Immature natural killer cell (primary cell): ENCODE measurements at regions not wholly inside any gene's neighbourhood (a gene's known extent, or its start where the extent isn't known, plus 50 kb on each side); places are given as distances from the start of the nearest gene placed in this dataset.
"Not testable (repeated sequence)": the region's sequence is repeated elsewhere in the genome, so short reads cannot be mapped to it uniquely, and the experiment has no call there.

Experiments
- DNase-seq, 3 donors: peaks; one replicate each; pipeline ENCODE4 v3.0.0; 2022; ENCODE audit warnings: mixed read lengths in 1 of 3
- H3K27ac Mint-ChIP-seq, 6 donors: one replicate each; pipeline ENCODE4 v1.8.0; 2020; ENCODE audit warnings: mixed read lengths in 6 of 6, mild to moderate bottlenecking in 5 of 6, inconsistent platforms in 4 of 6, moderate library complexity in 3 of 6
- H3K27me3 Mint-ChIP-seq, 3 donors: one replicate each; pipeline ENCODE4 v1.8.0; 2020 to 2021; ENCODE audit warnings: low read depth in 3 of 3, mild to moderate bottlenecking in 3 of 3, mixed read lengths in 3 of 3, moderate library complexity in 3 of 3, inconsistent platforms in 1 of 3
- H3K36me3 Mint-ChIP-seq, 3 donors: one replicate each; pipeline ENCODE4 v1.8.0; 2020; ENCODE audit warnings: mixed read lengths in 3 of 3, inconsistent platforms in 2 of 3, mild to moderate bottlenecking in 2 of 3
- H3K4me1 Mint-ChIP-seq, 2 donors: one replicate each; pipeline ENCODE4 v1.8.0; 2020; ENCODE audit warnings: inconsistent platforms in 2 of 2, mild to moderate bottlenecking in 2 of 2, mixed read lengths in 2 of 2, moderate library complexity in 1 of 2
- H3K4me3 Mint-ChIP-seq, 5 donors: one replicate each; pipeline ENCODE4 v1.8.0; 2020; ENCODE audit warnings: mild to moderate bottlenecking in 5 of 5, mixed read lengths in 5 of 5, inconsistent platforms in 3 of 5, moderate library complexity in 3 of 5
- H3K9me3 Mint-ChIP-seq, 6 donors: one replicate each; pipeline ENCODE4 v1.8.0; 2020; ENCODE audit warnings: mild to moderate bottlenecking in 6 of 6, mixed read lengths in 6 of 6, inconsistent platforms in 4 of 6, moderate library complexity in 3 of 6

GRCh38 chr5:117533051-117533670 lies 958.5 kb upstream of the SEMA6A start:
- H3K4me1 Mint-ChIP-seq, H3K4me3 Mint-ChIP-seq, DNase-seq, H3K36me3 Mint-ChIP-seq, H3K27me3 Mint-ChIP-seq, H3K27ac Mint-ChIP-seq: not testable (repeated sequence)
- H3K9me3 Mint-ChIP-seq: peaks cover 10 to 33% (median 17%) of the 10 kb centered on the region in 6 donors

GRCh38 chr5:117519957-117520500 lies 945.4 kb upstream of the SEMA6A start:
- peaks cover 6 to 53% (median 25%) of the 10 kb centered on the region in 6 donors for H3K9me3 Mint-ChIP-seq
- H3K27ac Mint-ChIP-seq: no peak overlapping the region
- no peak overlapping the region for H3K4me3 Mint-ChIP-seq
- H3K27me3 Mint-ChIP-seq: peaks cover 0 to 4% (median 1%) of the 10 kb centered on the region in 3 donors
- no peak for DNase-seq
- no peaks in the 10 kb centered on the region for H3K4me1 Mint-ChIP-seq
- no peaks in the 10 kb centered on the region for H3K36me3 Mint-ChIP-seq

GRCh38 chr5:117504305-117504704 lies 929.7 kb upstream of the SEMA6A start:
- Mint-ChIP-seq H3K27ac (no peak overlapping the region), H3K9me3 (peaks cover 7 to 37% (median 17%) of the 10 kb centered on the region in 6 donors), H3K27me3 (no peaks in the 10 kb centered on the region), H3K36me3 (no peaks in the 10 kb centered on the region), H3K4me3 (no peak overlapping the region), H3K4me1 (no peaks in the 10 kb centered on the region)
- DNase-seq: no peak

- Mint-ChIP-seq H3K27ac (no peak overlapping the region), H3K4me3 (no peak overlapping the region), H3K9me3 (peaks cover 3 to 33% (median 22%) of the 10 kb centered on the region in 6 donors), H3K36me3 (no peaks in the 10 kb centered on the region), H3K4me1 (no peaks in the 10 kb centered on the region), H3K27me3 (peaks cover 0 to 2% (median 0%) of the 10 kb centered on the region in 3 donors)
- no peak for DNase-seq
These were observed 923.0 kb upstream of the SEMA6A start for GRCh38 chr5:117497601-117498000.

- DNase-seq: no peak
- peaks cover 3 to 30% (median 20%) of the 10 kb centered on the region in 6 donors for H3K9me3 Mint-ChIP-seq
- H3K4me3 Mint-ChIP-seq: no peak overlapping the region
- H3K27ac Mint-ChIP-seq: no peak overlapping the region
- H3K4me1 Mint-ChIP-seq: no peaks in the 10 kb centered on the region
- no peaks in the 10 kb centered on the region for H3K36me3 Mint-ChIP-seq
- H3K27me3 Mint-ChIP-seq: peaks cover 0 to 2% (median 0%) of the 10 kb centered on the region in 3 donors
These were observed 922.2 kb upstream of the SEMA6A start for GRCh38 chr5:117496801-117497200.

GRCh38 chr5:117494188-117494587 lies 919.6 kb upstream of the SEMA6A start:
- peaks cover 0 to 23% (median 12%) of the 10 kb centered on the region in 6 donors for H3K9me3 Mint-ChIP-seq
- no peaks in the 10 kb centered on the region for H3K4me1 Mint-ChIP-seq
- H3K27me3 Mint-ChIP-seq: peaks cover 0 to 2% (median 0%) of the 10 kb centered on the region in 3 donors
- DNase-seq: no peak
- H3K36me3 Mint-ChIP-seq: peaks cover 0 to under 1% (median 0%) of the 10 kb centered on the region in 3 donors
- H3K4me3 Mint-ChIP-seq: no peak overlapping the region
- no peak overlapping the region for H3K27ac Mint-ChIP-seq

GRCh38 chr5:117488976-117489500 lies 914.4 kb upstream of the SEMA6A start:
- Mint-ChIP-seq H3K27ac (no peak overlapping the region), H3K27me3 (no peaks in the 10 kb centered on the region), H3K9me3 (peaks cover 5 to 23% (median 16%) of the 10 kb centered on the region in 6 donors), H3K4me3 (no peak overlapping the region), H3K4me1 (no peaks in the 10 kb centered on the region), H3K36me3 (peaks cover 0 to 3% (median 0%) of the 10 kb centered on the region in 3 donors)
- DNase-seq: no peak

GRCh38 chr5:117487556-117487955 lies 912.9 kb upstream of the SEMA6A start:
- H3K36me3 Mint-ChIP-seq: peaks cover 0 to 3% (median 0%) of the 10 kb centered on the region in 3 donors
- H3K4me1 Mint-ChIP-seq: no peaks in the 10 kb centered on the region
- no peak overlapping the region for H3K4me3 Mint-ChIP-seq
- DNase-seq: no peak
- peaks cover 5 to 31% (median 14%) of the 10 kb centered on the region in 6 donors for H3K9me3 Mint-ChIP-seq
- H3K27me3 Mint-ChIP-seq: peaks cover 0 to 2% (median 0%) of the 10 kb centered on the region in 3 donors
- no peak overlapping the region for H3K27ac Mint-ChIP-seq

- H3K27me3 Mint-ChIP-seq: peaks cover 0 to 3% (median 0%) of the 10 kb centered on the region in 3 donors
- H3K4me3 Mint-ChIP-seq: no peak overlapping the region
These were observed 912.3 kb upstream of the SEMA6A start for GRCh38 chr5:117486879-117487391.

GRCh38 chr5:117486261-117486660 lies 911.6 kb upstream of the SEMA6A start:
- Mint-ChIP-seq H3K36me3 (peaks cover 0 to 3% (median 0%) of the 10 kb centered on the region in 3 donors), H3K4me1 (no peaks in the 10 kb centered on the region), H3K4me3 (no peak overlapping the region), H3K9me3 (peaks cover 5 to 32% (median 12%) of the 10 kb centered on the region in 6 donors), H3K27me3 (peaks cover 0 to 3% (median 0%) of the 10 kb centered on the region in 3 donors), H3K27ac (no peak overlapping the region)
- DNase-seq: no peak

More at GRCh38 chr5:117486879-117487391, 912.3 kb upstream of the SEMA6A start:
- Mint-ChIP-seq H3K36me3 (peaks cover 0 to 3% (median 0%) of the 10 kb centered on the region in 3 donors), H3K27ac (no peak overlapping the region), H3K4me1 (no peaks in the 10 kb centered on the region), H3K9me3 (peaks cover 5 to 32% (median 12%) of the 10 kb centered on the region in 6 donors)
- no peak for DNase-seq

- no peak for DNase-seq
- H3K4me3 Mint-ChIP-seq: no peak overlapping the region
- H3K27ac Mint-ChIP-seq: no peak overlapping the region
- H3K9me3 Mint-ChIP-seq: peaks cover 0 to 24% (median 9%) of the 10 kb centered on the region in 6 donors
- H3K36me3 Mint-ChIP-seq: no peaks in the 10 kb centered on the region
- H3K4me1 Mint-ChIP-seq: no peaks in the 10 kb centered on the region
- peaks cover 0 to 1% (median 0%) of the 10 kb centered on the region in 3 donors for H3K27me3 Mint-ChIP-seq
These were observed 901.3 kb upstream of the SEMA6A start for GRCh38 chr5:117475919-117476318.

GRCh38 chr5:117473165-117473564 lies 898.5 kb upstream of the SEMA6A start:
- Mint-ChIP-seq H3K27me3 (peaks cover 0 to 1% (median 0%) of the 10 kb centered on the region in 3 donors), H3K9me3 (peaks cover 0 to 17% (median 8%) of the 10 kb centered on the region in 6 donors), H3K27ac (no peak overlapping the region), H3K36me3 (no peaks in the 10 kb centered on the region), H3K4me3 (no peak overlapping the region), H3K4me1 (no peaks in the 10 kb centered on the region)
- no peak for DNase-seq

- Mint-ChIP-seq H3K4me3 (no peak overlapping the region), H3K27ac (no peak overlapping the region), H3K27me3 (peaks cover 0 to 2% (median 0%) of the 10 kb centered on the region in 3 donors), H3K9me3 (peaks cover 0 to 6% (median 1%) of the 10 kb centered on the region in 6 donors), H3K4me1 (no peaks in the 10 kb centered on the region), H3K36me3 (no peaks in the 10 kb centered on the region)
- no peak for DNase-seq
These were observed 889.4 kb upstream of the SEMA6A start for GRCh38 chr5:117463881-117464570.

GRCh38 chr5:117461966-117462365 lies 887.3 kb upstream of the SEMA6A start:
- Mint-ChIP-seq H3K4me3 (no peak overlapping the region), H3K27ac (no peak overlapping the region)

More at GRCh38 chr5:117461966-117462365, 887.3 kb upstream of the SEMA6A start:
- Mint-ChIP-seq H3K9me3 (peaks cover 0 to 10% (median 3%) of the 10 kb centered on the region in 6 donors), H3K36me3 (no peaks in the 10 kb centered on the region), H3K4me1 (no peaks in the 10 kb centered on the region), H3K27me3 (no peaks in the 10 kb centered on the region)
- no peak for DNase-seq
